Adrenal gland (tissue), 9 donors: ENCODE measurements at regions not wholly inside any gene's neighbourhood (a gene's known extent, or its start where the extent isn't known, plus 50 kb on each side); places are given as distances from the start of the nearest gene placed in this dataset.

Source experiments
- DNase-seq, 7 donors: peaks; one replicate each; pipeline ENCODE4 v3.0.0-alpha.2; 2019 to 2020
- H3K27ac ChIP-seq, 5 donors: fragments of 200-600 bp; sonication (generic) in 4 of 5; 1 replicate in 3 of 5; 2 replicates in 2 of 5; pipeline versions ENCODE4 v1.5.1 to v1.8.0; 2016 to 2020; ENCODE audit warnings: mild to moderate bottlenecking in 1 of 5
- H3K27me3 ChIP-seq: fragments of 200-600 bp; 2 replicates; pipeline ENCODE4 v1.8.0; 2021
- H3K36me3 ChIP-seq, 2 donors: fragments of 200-600 bp; replicated peaks in 1 of 2; 1 replicate in 1 of 2; 2 replicates in 1 of 2; pipeline versions ENCODE4 v1.5.1 to v1.8.0; 2018 to 2022
- H3K4me1 ChIP-seq, 2 donors: fragments of 200-600 bp; replicated peaks in 1 of 2; 1 replicate in 1 of 2; 2 replicates in 1 of 2; pipeline versions ENCODE4 v1.5.1 to v1.8.0; 2018 to 2021
- H3K4me3 ChIP-seq, 4 donors: fragments of 200-600 bp; sonication (generic) in 3 of 4; one replicate each; pipeline ENCODE4 v1.5.1; 2016 to 2018
- H3K9me3 ChIP-seq, 3 donors: fragments of 200-600 bp; sonication (generic) in 1 of 3; replicated peaks in 1 of 3; 1 replicate in 2 of 3; 2 replicates in 1 of 3; pipeline versions ENCODE4 v1.5.1 to v1.8.0; 2016 to 2021
- POLR2A ChIP-seq, 2 donors: fragments of 450-650 bp; IDR thresholded peaks; one replicate each; pipeline ENCODE4 v1.6.1; 2017; ENCODE audit warnings: antibody characterized with exemption in 2 of 2, mild to moderate bottlenecking in 2 of 2, moderate library complexity in 1 of 2
- WGBS, 4 donors: extraction: QIAGEN DNeasy Blood & Tissue Kit in 2 of 4; methylation state at CpG; one replicate each; pipeline versions ENCODE4 v1.1.5 to v1.1.7; 2013 to 2017; 5-methylcytosine and 5-hydroxymethylcytosine counted together
- intact Hi-C, 2 donors: fragments of 100-400 bp; cut with DNase I; formaldehyde crosslinking; loops; one replicate each; pipeline versions ENCODE4 v1.14.1 to v1.15.0; 2022 to 2023
- TF ChIP-seq, protein P1 (sequence below), 6 experiments: fragments of 450-650 bp in 4 of 6; fragments of 200-600 bp in 2 of 6; sonication (generic) in 1 of 6; IDR thresholded peaks; 1 replicate in 5 of 6; 2 replicates in 1 of 6; pipeline versions ENCODE4 v1.5.1 to v1.8.0; 2016 to 2021; ENCODE audit warnings: antibody characterized with exemption in 6 of 6, mild to moderate bottlenecking in 2 of 6, moderate library complexity in 1 of 6
- donor health status: healthy with polysubstance abuse.
- donor health status: Bipolar disorder and iron deficiency.
- donor health status: DM: yes; HTN: yes; CAD: no.
- donor health status: DM: no; HTN: no; CAD: no.
- donor health status: DM: no; HTN: no; CAD: no.

- no peaks in the 10 kb centered on the region for H3K4me1 ChIP-seq
- WGBS, 4 donors, result 78 to 86% (median 81%) methylated on average over 7 to 8 of the region's 8 CpGs
- TF ChIP-seq POLR2A (IDR thresholded peaks at IDR 0.05), result no peak
- TF ChIP-seq, protein P1, sequence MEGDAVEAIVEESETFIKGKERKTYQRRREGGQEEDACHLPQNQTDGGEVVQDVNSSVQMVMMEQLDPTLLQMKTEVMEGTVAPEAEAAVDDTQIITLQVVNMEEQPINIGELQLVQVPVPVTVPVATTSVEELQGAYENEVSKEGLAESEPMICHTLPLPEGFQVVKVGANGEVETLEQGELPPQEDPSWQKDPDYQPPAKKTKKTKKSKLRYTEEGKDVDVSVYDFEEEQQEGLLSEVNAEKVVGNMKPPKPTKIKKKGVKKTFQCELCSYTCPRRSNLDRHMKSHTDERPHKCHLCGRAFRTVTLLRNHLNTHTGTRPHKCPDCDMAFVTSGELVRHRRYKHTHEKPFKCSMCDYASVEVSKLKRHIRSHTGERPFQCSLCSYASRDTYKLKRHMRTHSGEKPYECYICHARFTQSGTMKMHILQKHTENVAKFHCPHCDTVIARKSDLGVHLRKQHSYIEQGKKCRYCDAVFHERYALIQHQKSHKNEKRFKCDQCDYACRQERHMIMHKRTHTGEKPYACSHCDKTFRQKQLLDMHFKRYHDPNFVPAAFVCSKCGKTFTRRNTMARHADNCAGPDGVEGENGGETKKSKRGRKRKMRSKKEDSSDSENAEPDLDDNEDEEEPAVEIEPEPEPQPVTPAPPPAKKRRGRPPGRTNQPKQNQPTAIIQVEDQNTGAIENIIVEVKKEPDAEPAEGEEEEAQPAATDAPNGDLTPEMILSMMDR (IDR thresholded peaks at IDR 0.05), result no peak
- intact Hi-C loops, result no loop called here
- no peak overlapping the region for H3K27ac ChIP-seq
- DNase-seq, result no peak
- no peaks in the 10 kb centered on the region for H3K9me3 ChIP-seq
- no peak overlapping the region for H3K4me3 ChIP-seq
- no peaks in the 10 kb centered on the region for H3K36me3 ChIP-seq
- H3K27me3 ChIP-seq, result no peaks in the 10 kb centered on the region
These were observed 230.7 kb downstream of the BCL11B start for GRCh38 chr14:99041141-99041819.

- Histone ChIP-seq H3K4me1 (no peaks in the 10 kb centered on the region), H3K27me3 (no peaks in the 10 kb centered on the region), H3K36me3 (no peaks in the 10 kb centered on the region), H3K27ac (no peak overlapping the region), H3K9me3 (no peaks in the 10 kb centered on the region), H3K4me3 (no peak overlapping the region)
- WGBS, 4 donors, result 71 to 97% (median 87%) methylated on average over 1 to 5 of the region's 5 CpGs
- TF ChIP-seq, protein P1 (IDR thresholded peaks at IDR 0.05), result no peak
- TF ChIP-seq POLR2A (IDR thresholded peaks at IDR 0.05), result no peak
- intact Hi-C loops, result no loop called here
- DNase-seq, result no peak
These were observed 230.2 kb downstream of the BCL11B start for GRCh38 chr14:99041820-99042174.

DNA sequence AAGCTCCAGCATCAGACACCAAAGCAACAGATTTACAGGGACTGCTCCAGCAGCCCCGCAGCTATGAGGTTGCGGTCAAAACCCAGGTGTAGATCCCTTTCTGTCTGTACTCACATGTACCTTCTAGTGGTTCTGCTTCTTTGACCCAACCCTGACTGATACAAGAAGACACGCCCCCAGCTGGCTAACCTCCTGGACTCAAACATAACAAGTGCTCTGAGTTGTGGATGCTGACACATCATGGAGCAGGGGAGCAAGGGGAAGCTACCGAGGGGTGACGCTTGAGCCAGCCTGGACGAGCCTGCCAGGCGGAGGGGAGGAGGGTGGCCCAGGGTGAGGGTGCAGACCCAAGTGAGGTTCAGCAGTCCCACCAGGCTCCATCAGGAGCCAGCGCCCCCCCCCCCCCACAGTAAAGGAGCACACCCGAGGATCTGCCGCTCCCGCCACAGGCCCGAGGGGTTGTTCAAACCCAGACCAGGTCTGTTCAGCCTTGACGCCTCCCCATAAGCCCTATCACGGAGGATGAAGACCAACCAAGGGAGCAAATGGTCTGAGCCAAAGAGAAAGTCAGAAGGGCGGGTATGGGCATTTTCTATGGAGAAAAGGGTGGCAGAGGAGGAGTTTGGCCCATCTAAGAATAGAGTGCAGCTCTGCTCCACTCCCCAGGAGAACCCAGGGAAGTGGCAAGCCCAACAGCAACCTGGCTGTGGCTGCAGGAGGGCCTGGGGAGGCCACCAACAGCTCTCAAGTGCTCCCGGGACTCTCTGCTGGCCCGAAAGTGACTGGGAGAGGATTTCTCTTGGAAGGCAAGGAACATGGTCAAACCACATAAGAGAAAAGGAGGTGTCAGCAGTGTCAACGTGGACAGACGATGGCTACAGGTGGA, 229.4 kb downstream of the BCL11B start:
- WGBS, 4 donors, result 82 to 94% (median 88%) methylated on average over 14 to 19 of the region's 19 CpGs
- no peaks in the 10 kb centered on the region for H3K9me3 ChIP-seq
- no peak for DNase-seq

GRCh38 chr14:99043267-99043615, 228.8 kb downstream of the BCL11B start:
- intact Hi-C loops, result no loop called here
- no peaks in the 10 kb centered on the region for H3K36me3 ChIP-seq
- H3K27ac ChIP-seq, result no peak overlapping the region
- DNase-seq, result no peak
- WGBS, 4 donors, result 59 to 77% (median 64%) methylated on average over 4 to 5 of the region's 5 CpGs
- TF ChIP-seq, protein P1 (IDR thresholded peaks at IDR 0.05), result no peak
- TF ChIP-seq POLR2A (IDR thresholded peaks at IDR 0.05), result no peak
- no peak overlapping the region for H3K4me3 ChIP-seq
- H3K9me3 ChIP-seq, result no peaks in the 10 kb centered on the region
- no peaks in the 10 kb centered on the region for H3K4me1 ChIP-seq
- H3K27me3 ChIP-seq, result no peaks in the 10 kb centered on the region

More for the DNA sequence above, 229.4 kb downstream of the BCL11B start:
- Histone ChIP-seq H3K27ac (no peak overlapping the region), H3K4me3 (no peak overlapping the region), H3K36me3 (no peaks in the 10 kb centered on the region), H3K4me1 (no peaks in the 10 kb centered on the region), H3K27me3 (no peaks in the 10 kb centered on the region)
- TF ChIP-seq POLR2A (IDR thresholded peaks at IDR 0.05), result no peak
- TF ChIP-seq, protein P1 (IDR thresholded peaks at IDR 0.05), result no peak
- intact Hi-C loops, result no loop called here
